ELR (cell line): ENCODE measurements at regions not wholly inside any gene's neighbourhood (a gene's known extent, or its start where the extent isn't known, plus 50 kb on each side); places are given as distances from the start of the nearest gene placed in this dataset.

Experiments
- DNase-seq: peaks from one replicate; pipeline ENCODE4 v3.0.0-alpha.2; 2015; ENCODE audit warnings: low read depth

- peak; percentile 21 for DNase-seq
These were observed 181.0 kb downstream of the MN1 start for GRCh38 chr22:27620367-27621154.

- DNase-seq: no peak
These were observed 180.0 kb downstream of the MN1 start for GRCh38 chr22:27621486-27622070.

- DNase-seq: no peak
These were observed 177.5 kb downstream of the MN1 start for GRCh38 chr22:27624042-27624441.

GRCh38 chr22:27624705-27625104, 176.9 kb downstream of the MN1 start:
- no peak for DNase-seq

GRCh38 chr22:27625769-27626674, 175.5 kb downstream of the MN1 start:
- peak; percentile 29 for DNase-seq

- DNase-seq: no peak
These were observed 174.7 kb downstream of the MN1 start for GRCh38 chr22:27626675-27627443.

GRCh38 chr22:27627444-27627833, 174.1 kb downstream of the MN1 start:
- DNase-seq: peak; percentile 18

GRCh38 chr22:27627901-27628300, 173.7 kb downstream of the MN1 start:
- no peak for DNase-seq

- DNase-seq: no peak
These were observed 173.2 kb downstream of the MN1 start for GRCh38 chr22:27628341-27628740.

- DNase-seq: no peak
These were observed 172.5 kb downstream of the MN1 start for GRCh38 chr22:27628891-27629631.

GRCh38 chr22:27629908-27630673, 171.5 kb downstream of the MN1 start:
- DNase-seq: no peak

- DNase-seq: no peak
These were observed 170.8 kb downstream of the MN1 start for GRCh38 chr22:27630754-27631153.

- no peak for DNase-seq
These were observed 169.9 kb downstream of the MN1 start for GRCh38 chr22:27631641-27632040.

GRCh38 chr22:27632451-27633295, 168.9 kb downstream of the MN1 start:
- DNase-seq: no peak

GRCh38 chr22:27633296-27633871, 168.2 kb downstream of the MN1 start:
- DNase-seq: no peak

GRCh38 chr22:27634043-27634740, 167.4 kb downstream of the MN1 start:
- no peak for DNase-seq

- DNase-seq: no peak
These were observed 166.1 kb downstream of the MN1 start for GRCh38 chr22:27635435-27635834.

GRCh38 chr22:27635852-27636251, 165.7 kb downstream of the MN1 start:
- no peak for DNase-seq
